ENCODE measurements at regions not wholly inside any gene's neighbourhood (a gene's known extent, or its start where the extent isn't known, plus 50 kb on each side); places are given as distances from the start of the nearest gene placed in this dataset.

- DNase-seq (ENCODE audit: extremely low read depth in 1 of 2, low read depth in 1 of 2), result no peak
These were observed 297.7 kb upstream of the TNP1 start for GRCh38 chr2:217157581-217157980.

DNA sequence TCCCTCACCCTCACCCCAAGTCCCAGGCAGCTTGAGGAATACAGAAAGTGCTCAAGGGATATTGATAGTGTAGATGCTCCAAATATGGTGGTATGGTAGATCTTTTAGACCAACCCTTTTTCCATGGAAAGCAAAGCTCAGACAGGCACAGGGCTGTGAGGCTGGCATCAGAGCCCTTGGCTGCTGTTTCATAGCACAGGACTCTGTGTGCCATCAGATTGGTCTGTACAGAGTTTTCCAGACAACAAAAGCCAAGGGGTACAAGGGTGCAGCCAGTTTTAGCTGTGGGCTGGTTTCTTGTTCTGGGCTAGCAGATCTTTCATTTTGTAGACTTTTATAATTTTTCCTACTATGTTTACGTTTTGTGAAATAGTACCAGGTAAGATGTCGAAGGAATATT is 296.9 kb upstream of the TNP1 start:
- no peak for DNase-seq (ENCODE audit: extremely low read depth in 1 of 2, low read depth in 1 of 2)

DNA sequence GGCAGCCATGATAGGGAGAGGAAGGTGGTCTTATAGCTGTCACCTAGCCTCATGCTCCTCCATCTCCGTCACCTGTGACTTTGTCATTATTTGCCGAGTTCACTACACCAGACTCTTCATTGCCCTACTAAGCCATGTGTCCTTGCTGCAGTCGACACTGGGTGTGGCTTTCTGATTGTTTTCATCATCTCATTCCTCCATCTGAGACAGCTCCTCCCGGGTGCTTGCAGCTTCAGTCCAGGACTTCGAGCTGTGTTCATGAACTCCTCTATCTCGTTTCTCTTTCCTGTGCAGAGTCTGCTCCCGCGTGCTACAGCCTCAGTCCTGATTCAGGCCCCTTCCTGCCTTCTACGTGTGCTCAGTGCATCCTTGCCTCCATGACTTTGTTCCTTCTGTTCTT is 295.1 kb upstream of the TNP1 start:
- DNase-seq (ENCODE audit: extremely low read depth in 1 of 2, low read depth in 1 of 2), result no peak

DNA sequence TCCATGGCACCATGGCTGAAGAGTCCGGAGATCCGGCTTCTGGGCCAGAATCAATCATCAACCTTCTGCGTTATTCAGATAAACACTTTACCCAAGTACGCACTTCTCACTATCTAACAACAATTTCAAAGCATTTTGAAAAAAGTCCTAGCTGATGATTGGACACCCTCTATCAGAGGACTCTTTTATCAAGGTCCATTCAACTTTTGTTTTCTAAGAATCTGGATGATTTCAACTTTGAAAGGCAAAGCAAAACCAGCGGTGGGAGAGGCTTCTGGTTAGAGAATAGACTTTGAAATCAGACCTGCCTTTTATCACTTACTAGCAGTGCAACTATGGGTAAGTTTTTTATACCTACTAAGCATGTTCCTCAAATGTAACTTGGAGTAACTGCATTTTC is 293.6 kb upstream of the TNP1 start:
- DNase-seq (ENCODE audit: extremely low read depth in 1 of 2, low read depth in 1 of 2), result no peak

GRCh38 chr2:217152831-217153230 is 293.0 kb upstream of the TNP1 start:
- DNase-seq (ENCODE audit: extremely low read depth in 1 of 2, low read depth in 1 of 2), result no peak

- no peak for DNase-seq (ENCODE audit: extremely low read depth in 1 of 2, low read depth in 1 of 2)
These were observed 291.8 kb upstream of the TNP1 start for GRCh38 chr2:217151509-217152206.

GRCh38 chr2:217150236-217150635 is 290.4 kb upstream of the TNP1 start:
- DNase-seq (ENCODE audit: extremely low read depth in 1 of 2, low read depth in 1 of 2), result no peak

- no peak for DNase-seq (ENCODE audit: extremely low read depth in 1 of 2, low read depth in 1 of 2)
These were observed 289.3 kb upstream of the TNP1 start for GRCh38 chr2:217149087-217149660.

DNA sequence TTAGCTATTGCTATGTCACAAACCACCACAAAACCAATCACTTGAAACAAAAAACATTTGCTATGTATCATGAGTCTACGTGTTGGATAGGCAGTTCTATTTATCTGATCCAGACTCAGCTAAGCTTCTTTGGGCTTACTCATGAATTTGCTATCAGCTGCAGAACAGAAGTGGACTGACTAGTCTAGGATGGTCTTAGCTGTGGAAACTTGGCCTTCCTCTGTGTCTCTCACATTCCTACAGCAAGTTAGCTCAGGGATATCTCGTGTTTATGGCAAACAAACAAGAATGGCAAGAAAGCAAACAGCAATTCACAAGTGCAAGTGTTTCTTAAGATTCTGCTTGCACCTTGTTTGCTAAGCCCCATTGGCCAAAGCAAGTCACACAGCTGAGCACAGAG is 288.0 kb upstream of the TNP1 start:
- DNase-seq (ENCODE audit: extremely low read depth in 1 of 2, low read depth in 1 of 2), result no peak

GRCh38 chr2:217146956-217147355 is 287.1 kb upstream of the TNP1 start:
- no peak for DNase-seq (ENCODE audit: extremely low read depth in 1 of 2, low read depth in 1 of 2)

- no peak for DNase-seq (ENCODE audit: extremely low read depth in 1 of 2, low read depth in 1 of 2)
These were observed 282.9 kb upstream of the TNP1 start for GRCh38 chr2:217142649-217143266.

GRCh38 chr2:217138284-217138683 is 278.4 kb upstream of the TNP1 start:
- no peak for DNase-seq (ENCODE audit: extremely low read depth in 1 of 2, low read depth in 1 of 2)

DNA sequence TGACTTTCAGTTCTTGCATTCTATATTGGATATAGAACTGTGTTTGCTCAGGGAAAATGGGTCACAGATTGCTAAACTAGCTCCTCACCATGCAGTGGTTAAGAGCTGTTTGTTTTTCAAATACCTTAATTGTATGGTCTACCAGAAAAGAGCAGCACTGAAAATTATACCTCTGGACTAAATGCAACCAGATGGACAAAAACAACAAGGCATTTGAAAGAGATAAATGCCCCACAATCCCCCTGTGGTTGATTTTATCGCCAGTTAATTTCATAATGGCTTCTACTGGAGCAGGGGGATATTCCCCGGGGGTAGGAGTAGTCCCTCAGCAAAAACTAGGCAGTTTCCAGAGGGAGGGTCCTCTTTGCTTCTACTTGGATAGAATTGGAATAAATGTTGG is 267.9 kb upstream of the TNP1 start:
- DNase-seq (ENCODE audit: extremely low read depth in 1 of 2, low read depth in 1 of 2), result no peak

DNA sequence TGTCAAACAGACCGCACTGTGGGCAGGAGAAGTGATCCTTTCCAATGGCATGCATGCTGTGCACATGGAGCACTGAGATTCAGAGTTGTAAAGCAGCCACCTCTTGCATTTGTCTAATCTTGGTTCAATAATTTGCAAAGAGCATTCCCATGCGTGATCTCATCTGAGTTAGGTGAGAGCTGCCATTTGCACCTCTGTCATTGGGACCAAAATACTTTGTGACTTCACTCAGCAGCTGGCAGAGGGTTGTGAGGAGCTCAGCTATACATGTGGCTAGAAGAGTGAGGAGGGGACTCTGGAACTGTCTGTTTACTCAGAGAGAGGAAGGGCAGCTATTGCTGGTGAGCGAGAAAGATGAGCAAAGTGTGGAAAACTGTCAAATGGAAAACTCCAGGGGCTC is 265.1 kb upstream of the TNP1 start:
- DNase-seq (ENCODE audit: extremely low read depth in 1 of 2, low read depth in 1 of 2), result no peak

DNA sequence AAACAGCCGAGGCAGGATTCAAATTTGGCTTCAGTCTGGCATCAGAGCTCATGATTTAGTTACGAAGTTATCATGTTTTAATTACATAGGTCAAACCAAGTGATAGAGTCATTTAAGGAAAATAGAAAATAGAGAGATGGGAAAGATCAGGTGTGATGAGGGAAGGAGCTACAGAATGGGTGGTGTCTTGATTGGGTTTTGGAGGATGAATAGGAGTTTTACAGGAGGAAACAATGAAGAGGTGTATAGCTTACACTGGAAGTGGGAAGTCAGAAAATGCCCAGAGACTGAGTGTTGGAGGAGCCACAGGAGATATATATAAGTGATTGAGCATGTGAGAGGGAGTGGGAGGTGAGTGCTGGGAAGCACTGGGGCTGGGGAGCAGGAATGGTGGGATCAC is 264.2 kb upstream of the TNP1 start:
- DNase-seq (ENCODE audit: extremely low read depth in 1 of 2, low read depth in 1 of 2), result no peak

DNA sequence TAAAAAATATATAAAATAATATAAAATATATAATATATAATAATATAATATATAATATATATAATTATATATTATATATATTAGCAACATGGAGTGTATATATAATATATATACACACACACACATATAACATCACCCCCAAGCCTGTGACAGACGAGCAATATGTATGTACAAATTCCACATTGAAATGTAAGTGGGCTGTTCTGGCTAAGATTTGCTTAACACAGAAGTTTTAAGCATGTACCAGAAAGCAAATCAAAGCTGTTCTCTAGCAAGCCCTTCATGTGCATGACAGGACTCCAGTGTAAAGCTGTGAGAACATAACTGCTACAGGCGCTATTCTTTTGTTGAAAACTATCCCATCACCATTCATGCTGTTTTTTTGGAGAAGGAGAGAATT is 261.7 kb upstream of the TNP1 start:
- DNase-seq (ENCODE audit: extremely low read depth in 1 of 2, low read depth in 1 of 2), result no peak

DNA sequence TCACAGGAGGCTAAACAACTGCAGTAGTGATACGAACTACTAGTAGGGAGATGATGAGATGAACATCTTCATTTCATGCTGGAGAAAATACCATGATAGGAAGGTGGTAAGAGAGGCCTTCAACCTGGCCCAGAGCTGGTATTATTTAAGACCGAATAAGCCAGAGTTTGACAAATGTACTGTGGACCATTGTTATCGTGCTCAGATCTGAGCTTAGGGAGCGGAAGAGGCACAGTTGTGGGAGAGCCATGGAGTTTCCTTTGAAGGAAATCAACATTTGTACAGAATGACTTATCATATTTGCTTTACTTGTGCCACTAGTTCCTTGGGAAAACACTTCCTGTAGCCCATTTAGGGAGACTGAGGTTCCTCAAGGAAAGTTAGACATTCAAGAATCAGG is 260.6 kb upstream of the TNP1 start:
- DNase-seq (ENCODE audit: extremely low read depth in 1 of 2, low read depth in 1 of 2), result no peak

- no peak for DNase-seq (ENCODE audit: extremely low read depth in 1 of 2, low read depth in 1 of 2)
These were observed 258.9 kb upstream of the TNP1 start for GRCh38 chr2:217118559-217119284.

DNA sequence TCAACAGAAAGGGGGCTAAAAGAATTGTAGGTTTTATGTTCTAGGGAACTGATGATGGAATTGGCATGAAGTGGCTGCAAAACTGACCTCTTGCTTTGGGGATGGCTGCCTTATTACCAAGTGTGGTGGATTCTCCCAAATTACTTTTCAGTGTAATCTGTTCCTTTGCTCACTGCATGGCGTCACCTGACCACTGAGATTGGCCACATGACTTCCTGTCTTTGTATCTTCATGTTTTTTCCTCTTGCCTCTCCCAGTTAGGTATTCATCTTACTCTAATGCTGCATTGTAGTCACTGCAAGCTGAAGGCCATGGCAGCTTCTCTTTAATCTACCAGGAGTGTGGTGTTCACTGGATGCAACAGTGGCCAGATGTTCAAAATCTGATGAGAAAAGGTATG is 257.7 kb upstream of the TNP1 start:
- DNase-seq (ENCODE audit: extremely low read depth in 1 of 2, low read depth in 1 of 2), result no peak

DNA sequence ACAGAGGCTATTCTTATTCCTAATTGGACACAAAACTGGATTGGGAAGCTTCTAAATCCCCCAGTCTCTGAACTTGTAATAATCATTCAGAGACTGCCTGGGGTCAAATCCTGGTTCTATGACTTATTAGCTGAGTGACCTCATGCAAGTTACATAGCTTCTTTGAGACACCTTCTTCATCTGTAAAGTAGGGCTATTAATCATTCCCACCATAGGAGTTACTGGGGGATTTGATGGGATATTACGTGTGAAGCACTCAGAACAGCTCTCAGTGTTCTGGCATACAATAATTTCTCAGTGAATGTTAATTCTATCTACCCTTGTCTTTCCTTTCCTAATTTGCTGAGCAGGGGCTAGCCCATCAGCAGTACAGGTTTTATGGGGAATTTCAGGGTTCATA is 256.7 kb upstream of the TNP1 start:
- DNase-seq (ENCODE audit: extremely low read depth in 1 of 2, low read depth in 1 of 2), result no peak

DNA sequence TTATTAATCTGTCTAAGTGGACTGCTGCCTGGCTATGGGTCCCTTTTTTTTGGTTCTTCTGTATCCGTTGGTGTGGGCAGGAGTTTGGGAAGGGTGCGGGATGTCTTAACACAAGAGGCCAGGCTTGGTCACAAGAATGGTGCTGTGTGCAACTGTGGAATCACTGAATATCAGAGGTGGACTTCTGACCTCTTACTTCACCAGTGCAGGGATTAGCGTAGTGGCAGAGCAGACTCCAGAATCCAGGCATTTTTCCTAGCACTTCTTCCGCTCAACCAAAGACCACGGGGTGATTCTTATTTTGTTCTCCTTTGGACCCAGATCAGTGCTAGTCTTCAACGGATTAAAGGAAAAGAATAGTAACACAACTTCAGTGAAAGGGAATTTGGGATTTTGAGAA is 254.3 kb upstream of the TNP1 start:
- no peak for DNase-seq (ENCODE audit: extremely low read depth in 1 of 2, low read depth in 1 of 2)

GRCh38 chr2:217113491-217113890 is 253.6 kb upstream of the TNP1 start:
- no peak for DNase-seq (ENCODE audit: extremely low read depth in 1 of 2, low read depth in 1 of 2)
